ENCODE measurements at regions not wholly inside any gene's neighbourhood (a gene's known extent, or its start where the extent isn't known, plus 50 kb on each side); places are given as distances from the start of the nearest gene placed in this dataset.

DNA sequence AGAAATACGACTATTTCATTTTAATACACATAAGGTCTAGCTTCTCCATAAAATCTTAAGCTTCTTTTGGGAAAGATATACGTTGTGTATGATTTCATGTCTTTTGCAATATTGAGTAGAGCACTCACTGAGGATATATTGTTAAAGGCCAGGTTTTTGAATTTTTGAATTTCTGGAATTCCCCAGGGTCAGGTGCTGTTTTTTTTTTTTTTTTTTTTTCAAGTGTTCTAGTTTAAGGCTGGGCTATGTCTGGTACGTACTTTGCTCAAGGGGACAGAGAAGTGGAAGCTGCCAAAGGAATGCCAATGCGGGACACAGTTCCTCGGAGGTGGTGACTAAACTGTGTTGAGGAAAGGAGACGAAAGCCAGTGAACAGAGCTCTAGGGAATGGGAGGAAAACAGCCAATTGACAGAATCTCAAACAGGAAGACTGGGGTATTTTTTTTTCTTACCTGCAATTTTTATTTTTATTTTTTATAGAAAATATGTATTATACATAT is 510.5 kb upstream of the CBLB start:
- Mint-ChIP-seq H3K27ac (no peak overlapping the region), H3K4me1 (peaks cover 4% of the 10 kb centered on the region)

DNA sequence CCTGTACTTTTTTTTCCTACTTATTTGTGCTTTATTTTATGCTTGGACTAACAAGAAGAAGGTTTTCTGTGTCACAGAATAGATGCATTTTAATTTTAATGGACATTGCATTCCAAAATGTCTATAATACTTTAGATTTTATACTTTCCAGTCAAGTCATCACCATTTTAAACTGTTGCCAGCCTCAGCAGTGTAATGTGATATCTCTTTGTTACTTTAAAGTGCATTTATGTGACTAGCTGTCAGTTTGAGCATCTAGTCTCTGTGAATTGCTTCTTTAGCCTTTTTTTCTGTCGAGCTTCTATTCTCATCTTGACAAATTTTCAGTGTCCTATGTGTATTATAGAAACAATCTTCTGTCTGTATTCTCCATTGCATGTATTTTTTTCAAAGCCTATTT is 511.4 kb upstream of the CBLB start:
- H3K36me3 ChIP-seq: no peaks in the 10 kb centered on the region
- no peak overlapping the region for H3K27ac ChIP-seq
- no peak overlapping the region for H3K4me3 ChIP-seq

More for the DNA sequence above, 510.5 kb upstream of the CBLB start:
- TF ChIP-seq, protein P1, sequence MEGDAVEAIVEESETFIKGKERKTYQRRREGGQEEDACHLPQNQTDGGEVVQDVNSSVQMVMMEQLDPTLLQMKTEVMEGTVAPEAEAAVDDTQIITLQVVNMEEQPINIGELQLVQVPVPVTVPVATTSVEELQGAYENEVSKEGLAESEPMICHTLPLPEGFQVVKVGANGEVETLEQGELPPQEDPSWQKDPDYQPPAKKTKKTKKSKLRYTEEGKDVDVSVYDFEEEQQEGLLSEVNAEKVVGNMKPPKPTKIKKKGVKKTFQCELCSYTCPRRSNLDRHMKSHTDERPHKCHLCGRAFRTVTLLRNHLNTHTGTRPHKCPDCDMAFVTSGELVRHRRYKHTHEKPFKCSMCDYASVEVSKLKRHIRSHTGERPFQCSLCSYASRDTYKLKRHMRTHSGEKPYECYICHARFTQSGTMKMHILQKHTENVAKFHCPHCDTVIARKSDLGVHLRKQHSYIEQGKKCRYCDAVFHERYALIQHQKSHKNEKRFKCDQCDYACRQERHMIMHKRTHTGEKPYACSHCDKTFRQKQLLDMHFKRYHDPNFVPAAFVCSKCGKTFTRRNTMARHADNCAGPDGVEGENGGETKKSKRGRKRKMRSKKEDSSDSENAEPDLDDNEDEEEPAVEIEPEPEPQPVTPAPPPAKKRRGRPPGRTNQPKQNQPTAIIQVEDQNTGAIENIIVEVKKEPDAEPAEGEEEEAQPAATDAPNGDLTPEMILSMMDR (IDR thresholded peaks at IDR 0.05): no peak
- TF ChIP-seq EZH2 (IDR thresholded peaks at IDR 0.05) (no peak), EZH2phosphoT487 (IDR thresholded peaks at IDR 0.05) (no peak)
- Mint-ChIP-seq H3K36me3 (no peaks in the 10 kb centered on the region), H3K27me3 (ENCODE audit: insufficient read depth, low read depth) (no peaks in the 10 kb centered on the region), H3K9me3 (no peaks in the 10 kb centered on the region), H3K4me3 (no peak overlapping the region)
- Histone ChIP-seq H3K27ac (no peak overlapping the region), H3K9ac (no peak overlapping the region), H3K79me2 (ENCODE audit: low read depth) (no peaks in the 10 kb centered on the region), H4K20me1 (ENCODE audit: low read depth) (no peaks in the 10 kb centered on the region), H3K27me3 (no peaks in the 10 kb centered on the region), H3K4me3 (no peak overlapping the region), H3K4me2 (no peak overlapping the region), H3K4me1 (no peaks in the 10 kb centered on the region), H2AFZ (replicated peaks) (no peak overlapping the region), H3K36me3 (no peaks in the 10 kb centered on the region), H3K9me3 (ENCODE audit: low read depth) (no peaks in the 10 kb centered on the region), H3F3A (ENCODE audit: low read depth) (no peaks in the 10 kb centered on the region)
- DNase-seq (ENCODE audit: low spot score): no peak

DNA sequence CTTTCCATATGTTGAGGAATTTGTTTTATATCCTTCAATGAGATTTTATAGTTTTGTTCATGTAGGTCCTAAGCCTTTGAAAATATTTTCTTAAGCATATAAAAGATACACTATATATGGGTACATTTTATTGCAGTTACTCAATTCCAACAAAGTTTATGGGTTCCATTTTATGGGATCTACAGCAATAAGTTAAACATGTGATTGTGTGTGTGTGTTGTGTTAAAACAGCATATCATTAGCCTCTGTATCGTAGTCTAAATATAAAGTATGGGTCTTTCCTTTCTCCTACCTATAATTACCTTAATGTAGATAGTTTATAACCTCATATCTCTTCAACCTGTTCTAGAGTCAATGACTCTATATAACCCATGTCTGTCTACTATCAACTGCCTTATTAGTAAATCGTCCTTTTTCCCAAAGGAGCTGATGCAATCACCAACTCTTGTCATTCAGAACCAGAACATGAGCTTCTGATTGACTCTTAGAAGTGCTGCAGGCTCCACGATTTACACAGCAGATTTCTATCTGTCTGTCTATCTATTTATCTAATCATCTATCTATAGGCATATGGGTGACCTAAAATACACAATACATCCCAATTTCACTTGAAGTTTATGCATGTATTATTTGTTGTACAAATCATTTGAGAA is 512.6 kb upstream of the CBLB start:
- no peaks in the 10 kb centered on the region for H3K36me3 ChIP-seq
- no peak overlapping the region for H3K27ac ChIP-seq
- H3K4me3 ChIP-seq: no peak overlapping the region
- Mint-ChIP-seq H3K4me3 (no peak overlapping the region), H3K9me3 (no peaks in the 10 kb centered on the region), H3K36me3 (no peaks in the 10 kb centered on the region), H3K4me1 (peaks cover 4% of the 10 kb centered on the region), H3K27ac (no peak overlapping the region), H3K27me3 (ENCODE audit: insufficient read depth, low read depth) (no peaks in the 10 kb centered on the region)
- TF ChIP-seq, protein P1 (IDR thresholded peaks at IDR 0.05): no peak
- TF ChIP-seq EZH2phosphoT487 (IDR thresholded peaks at IDR 0.05) (no peak), EZH2 (IDR thresholded peaks at IDR 0.05) (no peak)
- H2AFZ ChIP-seq (replicated peaks): no peak overlapping the region
- H4K20me1 ChIP-seq (ENCODE audit: low read depth): no peaks in the 10 kb centered on the region
- no peak for DNase-seq (ENCODE audit: low spot score)
- H3K9ac ChIP-seq: no peak overlapping the region
- H3F3A ChIP-seq (ENCODE audit: low read depth): no peaks in the 10 kb centered on the region
- H3K27me3 ChIP-seq: no peaks in the 10 kb centered on the region
- no peak overlapping the region for H3K4me2 ChIP-seq
- no peaks in the 10 kb centered on the region for H3K9me3 ChIP-seq (ENCODE audit: low read depth)
- no peaks in the 10 kb centered on the region for H3K79me2 ChIP-seq (ENCODE audit: low read depth)
- H3K4me1 ChIP-seq: peaks cover 5% of the 10 kb centered on the region

More for the DNA sequence above, 511.4 kb upstream of the CBLB start:
- Histone ChIP-seq H4K20me1 (ENCODE audit: low read depth) (no peaks in the 10 kb centered on the region), H3F3A (ENCODE audit: low read depth) (no peaks in the 10 kb centered on the region), H3K79me2 (ENCODE audit: low read depth) (no peaks in the 10 kb centered on the region), H3K9ac (no peak overlapping the region), H3K27me3 (no peaks in the 10 kb centered on the region), H3K9me3 (ENCODE audit: low read depth) (no peaks in the 10 kb centered on the region), H2AFZ (replicated peaks) (no peak overlapping the region), H3K4me1 (no peaks in the 10 kb centered on the region), H3K4me2 (no peak overlapping the region)
- H3K4me1 Mint-ChIP-seq: peaks cover 4% of the 10 kb centered on the region
- DNase-seq (ENCODE audit: low spot score): no peak
- no peak overlapping the region for H3K27ac Mint-ChIP-seq
- H3K27me3 Mint-ChIP-seq (ENCODE audit: insufficient read depth, low read depth): no peaks in the 10 kb centered on the region
- no peak overlapping the region for H3K4me3 Mint-ChIP-seq
- no peaks in the 10 kb centered on the region for H3K36me3 Mint-ChIP-seq
- TF ChIP-seq EZH2 (IDR thresholded peaks at IDR 0.05) (no peak), EZH2phosphoT487 (IDR thresholded peaks at IDR 0.05) (no peak)
- TF ChIP-seq, protein P1 (IDR thresholded peaks at IDR 0.05): no peak
- no peaks in the 10 kb centered on the region for H3K9me3 Mint-ChIP-seq

Measured in neural progenitor cell (in vitro differentiated cells).